SHP77 treated with DMSO at 0.1 percent for 48 hours (cell line): ENCODE measurements at regions not wholly inside any gene's neighbourhood (a gene's known extent, or its start where the extent isn't known, plus 50 kb on each side); places are given as distances from the start of the nearest gene placed in this dataset.
"Not testable (repeated sequence)": the region's sequence is repeated elsewhere in the genome, so short reads cannot be mapped to it uniquely, and the experiment has no call there.

Source experiments
- DNase-seq: peaks from one replicate; lab custom pipeline; 2025; lab: John Stamatoyannopoulos, UW

DNA sequence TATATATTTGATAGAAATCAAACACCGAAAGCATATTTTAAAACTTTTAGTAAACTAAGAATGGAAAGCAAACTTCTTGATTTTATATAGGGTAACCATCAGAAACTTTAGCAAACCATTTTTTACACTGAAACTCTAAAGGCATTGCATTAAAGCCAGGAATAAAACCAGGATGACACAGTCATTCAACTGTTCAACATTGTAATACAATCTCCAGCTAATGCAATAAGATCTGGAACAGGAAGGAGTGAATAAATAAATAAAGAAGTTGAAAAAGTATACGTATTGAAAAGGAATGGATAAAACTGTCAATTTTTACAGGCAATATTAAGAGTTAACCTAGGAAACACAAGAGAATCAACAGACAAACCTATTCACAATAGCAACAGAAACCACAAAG lies 181.9 kb upstream of the TTC14 start:
- DNase-seq: no peak

DNA sequence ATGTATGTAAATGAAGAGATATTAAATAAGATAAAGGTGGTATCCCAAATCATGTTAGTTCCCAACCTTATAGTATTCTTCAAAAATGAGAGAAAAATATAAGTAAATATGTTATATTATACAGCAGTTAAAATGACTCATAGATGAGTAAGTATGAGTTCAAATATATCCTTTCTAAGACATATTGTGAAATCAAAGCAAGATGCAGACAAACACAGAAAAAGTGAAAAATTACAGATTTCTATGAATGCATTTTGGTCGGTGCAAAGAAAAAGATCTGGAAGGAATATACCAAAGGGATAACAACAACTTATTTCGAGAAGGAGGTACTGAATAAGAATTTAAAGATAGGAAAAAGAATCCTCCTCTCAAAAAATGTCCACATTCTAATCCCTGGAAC lies 181.2 kb upstream of the TTC14 start:
- DNase-seq: no peak

DNA sequence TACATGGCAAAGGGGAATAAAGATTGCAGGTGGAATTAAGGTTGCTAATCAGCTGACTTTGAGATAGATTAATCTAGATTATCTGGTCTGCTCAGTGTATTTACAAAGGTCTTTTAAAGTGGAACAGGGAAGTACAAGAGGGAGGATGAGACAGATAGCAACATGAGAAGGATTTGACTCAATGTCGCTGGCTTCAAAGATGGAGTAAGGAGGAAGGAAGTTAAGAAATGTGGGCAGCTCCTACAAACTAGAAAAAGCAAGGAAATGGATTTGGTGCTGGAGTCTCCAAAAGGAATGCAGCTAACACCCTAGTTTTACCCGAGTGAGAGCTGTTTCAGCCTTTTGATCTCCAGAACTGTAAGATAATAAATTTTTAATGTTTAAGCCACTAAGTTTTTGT lies 180.7 kb upstream of the TTC14 start:
- no peak for DNase-seq

DNA sequence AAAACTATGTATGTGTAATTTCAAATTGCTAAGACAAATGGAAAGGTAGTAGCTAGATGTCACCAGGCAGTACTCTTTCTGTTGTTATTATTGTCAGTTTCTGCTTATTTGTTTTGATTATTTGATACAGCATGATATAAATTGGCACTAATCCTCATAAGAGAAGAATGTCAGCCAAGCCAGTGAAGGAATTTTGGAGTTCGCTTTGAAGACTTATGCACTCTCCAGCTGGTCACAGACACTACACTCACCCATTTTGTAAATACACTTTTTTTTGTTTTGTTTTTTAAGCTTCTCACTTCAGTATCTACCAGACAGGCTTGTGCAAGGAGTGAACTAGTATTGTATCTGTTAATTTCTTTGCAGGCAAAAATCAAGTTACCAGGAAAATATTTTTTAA lies 180.2 kb upstream of the TTC14 start:
- DNase-seq: no peak

DNA sequence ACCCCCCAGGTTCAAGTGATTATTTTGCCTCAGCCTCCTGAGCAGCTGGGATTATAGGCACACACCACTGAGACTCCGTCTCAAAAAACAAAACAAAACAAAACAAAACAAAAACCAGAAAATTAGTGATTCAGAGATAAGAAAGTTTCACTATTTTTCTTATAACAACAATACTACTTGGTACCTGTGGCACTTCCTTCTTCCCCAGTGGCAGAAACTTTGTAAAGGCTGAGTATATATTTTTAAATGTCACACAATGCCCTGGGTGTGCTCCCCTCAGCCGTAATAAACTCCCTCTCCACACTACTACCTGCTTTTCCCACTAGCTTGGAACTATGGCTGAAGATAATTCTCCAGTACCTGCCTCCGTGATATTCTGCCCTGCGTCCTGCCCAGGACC lies 177.7 kb upstream of the TTC14 start:
- not testable (repeated sequence) for DNase-seq

DNA sequence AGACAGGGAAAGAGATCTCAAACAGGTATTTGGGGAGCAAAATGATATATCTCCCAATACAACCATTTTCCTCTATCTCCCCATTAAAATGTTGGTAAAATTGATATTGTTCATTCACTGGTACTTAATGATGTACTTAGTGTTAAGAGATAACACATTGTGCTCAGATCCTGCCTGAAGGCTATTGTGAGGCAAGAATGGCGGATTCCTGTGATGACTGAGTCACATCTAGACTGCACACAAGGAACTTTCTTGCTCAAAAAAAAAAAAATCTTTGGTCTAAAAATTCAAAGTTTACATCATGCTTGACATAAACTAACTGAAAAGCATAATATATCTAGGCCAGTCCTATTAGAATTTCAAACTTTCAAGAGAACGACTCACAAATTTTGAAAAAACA lies 171.1 kb upstream of the TTC14 start:
- DNase-seq: no peak

DNA sequence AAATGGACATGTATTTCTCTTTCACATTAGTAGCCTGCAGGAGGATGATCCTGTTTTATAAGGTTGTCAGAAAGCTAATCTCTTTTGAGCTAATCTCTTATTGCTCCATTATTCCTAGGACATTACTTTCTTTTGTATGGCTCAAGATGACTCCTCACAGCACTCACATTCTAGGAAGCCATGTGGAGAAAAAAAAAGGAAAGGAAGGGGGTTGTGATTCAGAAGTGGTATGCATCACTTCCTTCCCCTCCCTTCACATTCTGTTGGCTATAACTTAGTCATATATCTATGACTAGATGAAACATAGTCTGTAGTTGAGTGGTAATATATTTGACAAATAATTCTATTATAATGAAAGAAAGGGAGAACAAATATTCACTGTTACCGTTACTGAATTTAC lies 168.8 kb upstream of the TTC14 start:
- DNase-seq: no peak

DNA sequence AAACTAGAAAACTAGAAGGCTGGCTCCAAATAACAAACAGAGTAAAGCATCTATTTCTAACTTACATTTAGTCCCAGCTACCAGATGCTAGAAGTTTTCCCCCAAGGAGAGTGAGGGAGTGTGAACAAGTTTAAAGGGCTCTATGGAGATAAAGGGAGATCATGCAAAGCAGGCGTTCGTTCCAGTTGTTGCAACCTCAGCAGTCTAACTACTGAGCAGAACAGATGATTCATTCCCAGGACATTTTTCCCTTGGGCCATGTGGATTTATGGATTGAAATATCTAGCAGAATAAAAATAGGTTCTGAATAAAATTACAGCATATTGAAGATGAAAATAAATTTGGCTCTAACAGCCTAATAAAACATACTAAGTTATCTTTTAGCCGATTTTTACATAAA lies 154.8 kb upstream of the TTC14 start:
- no peak for DNase-seq

DNA sequence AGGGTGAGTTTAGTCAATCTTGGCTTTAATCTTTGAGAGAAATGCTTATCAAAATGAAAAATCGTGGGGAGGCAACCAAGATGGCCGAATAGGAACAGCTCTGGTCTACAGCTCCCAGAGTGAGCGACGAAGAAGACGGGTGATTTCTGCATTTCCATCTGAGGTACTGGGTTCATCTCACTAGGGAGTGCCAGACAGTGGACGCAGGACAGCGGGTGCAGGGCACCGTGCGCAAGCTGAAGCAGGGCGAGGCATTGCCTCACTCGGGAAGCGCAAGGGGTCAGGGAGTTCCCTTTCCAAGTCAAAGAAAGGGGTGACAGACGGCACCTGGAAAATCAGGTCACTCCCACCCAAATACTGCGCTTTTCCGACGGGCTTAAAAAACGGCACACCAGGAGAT lies 153.6 kb upstream of the TTC14 start:
- DNase-seq: not testable (repeated sequence)

DNA sequence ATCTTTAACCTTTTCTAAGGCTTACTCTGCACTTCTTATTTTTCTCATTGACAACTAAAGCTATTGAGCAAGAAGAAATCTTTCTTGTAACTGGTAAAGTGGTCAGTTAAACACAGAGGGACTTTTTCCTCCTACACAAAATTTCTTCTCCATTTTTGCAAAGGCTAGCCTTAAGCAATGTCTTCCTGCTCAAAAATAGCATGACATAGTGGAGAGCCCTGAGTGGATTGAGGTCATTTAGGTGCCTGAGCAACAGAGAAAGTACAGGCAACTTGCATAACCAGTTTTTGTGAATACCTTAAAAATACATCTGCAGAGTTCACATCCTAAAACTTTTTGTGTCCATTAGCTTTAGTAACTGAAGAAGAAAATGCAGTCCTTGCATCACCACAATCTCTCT lies 144.7 kb upstream of the TTC14 start:
- DNase-seq: no peak

DNA sequence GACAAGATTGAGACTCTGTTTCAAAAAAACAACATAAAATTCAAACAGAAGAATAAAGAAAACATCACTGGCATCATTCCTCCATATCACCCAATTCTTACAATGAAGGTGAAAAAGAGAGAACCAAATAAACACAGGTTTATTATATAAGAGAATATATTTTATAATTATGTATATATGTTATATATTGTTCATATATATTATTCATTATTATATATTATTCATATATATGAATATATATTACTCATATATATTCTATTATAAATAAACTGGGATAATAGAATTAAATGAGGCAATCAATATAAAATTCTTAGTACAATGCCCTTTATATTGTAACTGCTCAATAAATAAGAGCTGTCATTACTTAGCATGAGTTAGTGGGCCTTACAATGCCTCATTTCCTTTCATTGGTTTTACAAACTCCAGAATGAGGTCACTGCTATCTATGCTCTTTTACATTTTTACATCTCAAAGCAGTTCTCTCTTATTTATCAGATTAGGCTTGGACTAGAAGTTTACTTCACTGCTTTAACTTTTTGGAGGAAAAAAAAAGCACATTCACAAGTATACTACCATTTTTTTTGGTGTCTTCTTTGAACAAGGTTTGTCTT lies 135.5 kb upstream of the TTC14 start:
- no peak for DNase-seq

DNA sequence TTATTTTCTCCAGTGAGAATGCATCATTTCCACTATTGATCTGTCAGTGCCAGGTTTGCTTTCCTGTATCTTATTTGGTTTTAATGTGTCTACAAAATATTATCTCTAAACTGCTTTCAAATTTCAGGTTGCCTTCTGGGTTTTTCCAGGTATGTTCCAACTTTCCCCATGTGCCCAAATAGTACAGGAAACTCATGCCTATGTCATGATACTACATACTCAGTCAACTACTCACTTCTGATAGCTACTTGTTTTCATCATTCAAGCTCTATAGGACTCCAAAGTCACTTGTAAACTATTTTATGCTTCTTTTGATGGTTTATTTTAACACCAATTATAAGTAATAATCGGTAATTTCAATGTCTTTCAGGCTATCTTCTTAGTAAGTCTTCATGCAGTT lies 134.8 kb upstream of the TTC14 start:
- no peak for DNase-seq

DNA sequence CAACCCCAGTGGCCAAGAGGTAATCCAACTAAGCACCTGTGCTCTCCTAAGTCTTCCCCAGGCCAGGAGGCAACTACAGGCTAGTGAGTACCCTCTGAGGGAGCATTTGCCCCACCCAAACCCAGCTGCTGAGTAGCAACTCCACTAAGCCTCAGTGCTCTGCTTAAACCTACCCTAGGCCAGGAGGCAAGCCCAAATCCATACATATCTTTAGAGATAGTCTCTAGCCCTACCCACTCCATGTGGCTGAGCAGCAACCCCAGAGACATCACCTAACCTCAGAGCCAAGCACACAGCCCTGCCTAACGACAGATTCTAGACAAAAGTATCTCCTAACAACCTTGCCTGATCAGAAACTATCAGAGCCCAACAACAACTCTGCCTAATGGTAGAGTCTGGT lies 132.8 kb upstream of the TTC14 start:
- DNase-seq: no peak

DNA sequence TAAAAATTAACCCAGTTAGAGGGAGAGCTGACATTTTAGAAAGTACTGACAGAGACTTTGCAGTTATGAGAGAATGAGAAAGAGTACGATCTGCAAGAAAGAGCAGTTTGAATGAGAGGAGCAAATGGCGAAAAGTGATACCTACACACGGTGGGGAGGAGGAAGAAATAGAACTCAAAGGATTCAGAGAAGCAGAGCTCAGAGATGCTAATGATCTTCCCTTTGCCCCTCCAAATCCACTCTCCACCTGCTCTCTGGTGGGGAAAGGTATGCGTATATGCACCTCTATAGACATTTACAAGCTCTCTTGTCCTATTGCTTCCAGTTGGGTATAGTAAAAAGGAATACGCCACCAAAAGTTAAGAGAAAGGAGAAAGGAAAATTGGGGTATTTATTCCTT lies 123.3 kb upstream of the TTC14 start:
- DNase-seq: no peak

DNA sequence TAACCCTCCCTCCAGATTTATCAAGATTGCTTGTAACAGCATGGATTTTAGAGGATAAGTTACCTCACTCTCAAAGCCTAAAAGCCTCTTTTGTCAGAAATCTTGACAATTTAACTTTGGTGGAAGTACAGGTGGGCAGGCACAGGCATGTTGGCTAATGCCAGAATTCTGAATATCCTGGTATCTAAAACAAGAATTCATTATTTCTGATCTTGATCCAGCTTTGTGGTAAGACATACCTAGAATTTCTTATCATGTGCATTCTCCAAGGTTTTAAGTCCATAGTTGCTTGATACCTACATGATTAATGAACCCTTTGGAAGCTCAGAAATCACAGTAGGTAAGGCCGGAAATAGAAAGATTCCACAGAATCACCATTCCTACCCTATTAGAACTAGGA lies 109.9 kb upstream of the TTC14 start:
- no peak for DNase-seq

DNA sequence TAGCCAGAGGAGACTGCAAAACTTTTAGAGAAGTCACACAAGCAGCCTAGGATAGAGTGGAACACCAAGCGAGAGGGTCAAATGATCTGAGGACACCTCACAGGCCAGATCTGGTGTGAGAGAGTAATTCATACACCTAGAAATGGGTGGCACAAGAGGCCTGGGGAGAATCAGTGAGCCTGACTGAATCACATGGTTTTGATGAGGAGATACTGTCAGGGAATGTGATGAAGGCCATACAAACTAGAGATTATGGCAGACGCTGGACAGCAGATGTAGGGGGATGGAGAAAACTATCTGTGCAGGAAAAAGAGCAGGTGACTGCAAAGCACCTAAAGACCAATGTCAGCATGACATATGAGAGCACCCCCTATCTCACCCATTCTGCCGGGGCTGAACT lies 105.0 kb upstream of the TTC14 start:
- DNase-seq: no peak

DNA sequence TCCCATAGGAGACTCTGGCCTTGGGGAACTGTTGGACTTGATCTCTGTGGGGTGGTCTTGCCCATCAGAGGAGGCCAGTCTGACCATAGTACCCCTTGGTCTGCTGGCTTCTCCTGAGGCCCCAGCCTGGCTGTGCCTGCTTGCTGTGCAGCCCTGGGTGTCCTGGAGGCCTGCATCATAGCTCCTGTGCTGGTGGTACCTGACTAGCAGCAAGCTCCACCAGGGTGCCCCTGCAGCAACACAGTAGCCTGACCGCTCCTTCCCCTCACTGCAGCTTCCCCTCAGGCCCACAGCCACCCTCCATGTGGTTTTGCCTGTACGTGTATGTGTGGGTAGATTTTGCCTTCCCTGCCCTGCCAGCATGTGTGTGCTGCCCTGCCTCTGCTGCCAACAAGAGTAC lies 85.6 kb upstream of the TTC14 start:
- DNase-seq: no peak

DNA sequence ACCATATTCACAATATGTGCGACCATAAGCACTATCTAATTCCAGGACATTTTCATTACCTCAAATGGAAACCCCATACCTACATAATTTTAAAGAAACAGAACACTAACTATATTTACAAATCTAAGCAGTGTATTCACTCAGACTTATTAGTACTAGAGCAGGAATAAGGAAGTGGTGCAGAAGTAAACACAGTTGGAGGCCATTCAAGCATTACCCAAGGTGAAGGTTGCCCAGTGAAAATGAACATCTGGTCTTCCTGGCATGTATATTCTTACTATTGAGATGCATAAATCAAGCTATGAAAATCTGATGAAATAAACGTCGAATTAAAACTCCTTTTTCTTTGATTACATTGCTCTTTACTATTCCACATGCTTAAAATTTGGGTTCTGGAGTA lies 78.9 kb upstream of the TTC14 start:
- no peak for DNase-seq

DNA sequence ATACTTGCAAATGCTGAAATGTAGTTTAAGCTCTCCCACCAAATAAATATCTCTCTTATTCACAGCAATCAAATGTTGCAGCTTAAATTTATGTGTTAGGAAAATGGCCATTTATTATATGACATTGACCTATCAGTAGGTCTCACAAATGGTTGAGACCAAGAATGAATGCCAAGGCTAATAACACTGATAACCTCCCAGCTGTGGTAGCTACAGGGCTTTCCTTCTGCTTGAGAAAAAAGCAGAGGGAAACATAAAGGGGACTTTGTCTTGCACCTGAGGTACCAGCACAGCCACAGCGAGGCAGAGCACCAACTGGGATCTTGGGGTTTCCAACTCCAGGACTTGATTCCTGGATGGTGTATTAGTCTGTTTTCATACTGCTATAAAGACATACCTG lies 73.1 kb upstream of the TTC14 start:
- DNase-seq: no peak

DNA sequence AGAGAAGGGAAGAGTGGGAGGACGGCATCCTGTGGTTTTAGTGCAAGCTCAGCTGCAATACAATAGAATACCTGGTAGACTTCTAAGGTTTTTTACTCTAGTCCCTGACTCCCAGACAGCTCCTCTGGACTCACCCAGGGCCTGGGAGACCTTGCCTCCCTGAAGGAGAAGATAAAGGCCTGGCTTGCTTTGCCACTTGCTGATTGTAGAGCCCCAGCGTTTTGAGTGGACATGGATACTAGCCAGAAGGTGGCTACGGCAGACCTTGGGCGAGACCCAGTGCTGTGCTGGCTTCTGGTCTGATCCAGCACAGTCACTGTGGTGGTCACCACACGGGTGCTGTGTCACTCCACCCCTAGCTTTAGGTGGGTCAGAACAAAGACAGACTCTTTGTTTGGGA lies 72.2 kb upstream of the TTC14 start:
- no peak for DNase-seq

DNA sequence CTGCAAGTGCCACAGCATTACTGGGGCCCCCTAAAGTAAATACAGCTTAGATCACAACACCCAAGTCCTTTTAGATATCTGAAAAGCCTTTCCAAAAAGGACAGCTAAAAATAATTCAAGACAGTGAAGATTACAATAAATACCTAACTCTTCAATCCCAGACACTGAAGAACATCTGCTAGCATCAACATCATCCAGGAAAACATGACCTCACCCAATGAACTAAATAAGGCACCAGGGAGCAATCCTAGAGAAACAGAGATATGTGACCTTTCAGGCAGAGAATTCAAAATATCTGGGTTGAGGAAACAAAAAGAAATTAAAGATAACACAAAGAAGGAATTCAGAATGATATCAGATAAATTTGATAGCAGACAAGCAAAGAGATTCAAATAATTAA lies 71.7 kb upstream of the TTC14 start:
- no peak for DNase-seq

DNA sequence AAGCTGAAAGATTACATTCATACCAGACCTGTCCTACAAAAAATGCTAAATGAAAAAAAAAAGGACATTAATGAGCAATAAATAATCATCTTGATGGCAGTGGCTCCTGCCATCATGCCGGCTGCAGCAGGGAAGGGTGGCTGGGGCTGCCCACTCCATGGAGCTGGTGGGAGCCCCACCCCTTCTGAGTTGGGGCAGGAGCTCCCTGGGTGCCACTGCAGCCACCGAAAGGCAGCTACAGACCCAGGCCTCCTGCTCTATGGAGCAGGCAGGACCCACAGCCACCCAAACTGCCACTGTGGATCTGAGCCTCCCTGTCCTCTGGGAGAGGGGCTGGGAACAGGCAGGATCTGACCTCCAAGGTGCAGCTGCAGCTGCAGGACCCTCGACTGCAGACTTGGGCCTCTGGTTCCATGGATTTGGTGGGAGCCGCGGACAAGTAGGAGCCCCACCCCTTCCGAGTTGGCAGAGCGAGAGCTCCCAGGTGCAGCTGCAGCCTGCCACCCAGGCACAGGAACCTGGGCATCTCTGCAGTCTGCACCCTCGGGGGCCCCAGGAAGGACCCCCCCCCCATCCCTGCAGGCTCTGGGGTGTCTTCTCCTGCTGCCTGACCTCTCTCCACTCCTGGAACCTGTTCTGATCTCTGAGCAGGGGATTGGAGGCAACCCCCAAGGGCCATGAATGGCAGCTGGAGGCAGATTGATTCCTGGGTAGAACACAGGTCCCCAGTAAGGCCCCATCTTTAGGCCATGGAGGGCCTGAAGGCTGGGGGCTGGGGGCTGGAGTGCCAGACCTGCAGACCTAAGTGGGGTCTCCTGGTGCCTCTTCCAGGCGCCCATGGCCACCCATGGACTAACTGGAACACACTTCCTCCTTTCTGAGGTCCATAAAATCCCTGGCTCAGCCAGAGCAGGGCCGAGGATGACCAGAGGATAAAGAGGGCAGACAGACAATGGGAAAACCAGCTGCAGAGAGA lies 70.4 kb upstream of the TTC14 start:
- no peak for DNase-seq

DNA sequence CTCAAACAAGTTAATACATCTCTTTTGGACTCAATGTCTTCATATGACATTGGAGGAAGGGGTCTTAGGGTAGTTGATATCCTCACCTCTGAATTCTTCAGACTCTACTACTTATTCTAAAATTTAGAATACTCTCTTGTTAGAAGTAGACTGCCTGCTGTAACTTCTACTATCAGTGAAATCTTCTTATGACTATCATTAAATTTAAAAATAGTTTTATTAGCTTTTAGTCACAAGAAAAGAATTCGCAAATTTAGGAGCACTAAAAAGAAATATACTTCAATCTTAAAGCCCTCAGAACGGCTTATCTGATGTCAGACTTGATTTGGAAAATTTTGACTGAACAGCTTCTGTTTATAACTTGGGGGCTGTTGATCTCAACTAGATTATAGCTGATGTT lies 67.1 kb upstream of the TTC14 start:
- no peak for DNase-seq

DNA sequence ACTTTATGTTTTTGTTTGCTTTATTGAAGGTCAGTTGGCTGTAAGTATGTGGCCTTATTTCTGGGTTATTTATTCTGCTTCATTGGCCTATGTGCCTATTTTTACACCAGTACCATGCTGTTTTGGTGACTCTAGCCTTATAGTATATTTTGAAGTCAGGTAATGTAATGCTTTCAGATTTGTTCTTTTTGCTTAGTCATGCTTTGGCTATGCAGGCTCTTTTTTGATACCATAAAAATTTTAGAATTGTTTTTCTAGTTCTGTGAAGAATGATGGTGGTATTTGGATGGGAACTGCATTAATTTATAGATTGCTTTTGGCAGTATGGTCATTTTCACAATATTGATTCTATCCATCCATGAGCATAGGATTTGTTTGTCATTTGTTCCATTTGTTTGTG lies 63.5 kb upstream of the TTC14 start:
- DNase-seq: no peak
